H9 (cell line): ENCODE measurements at regions not wholly inside any gene's neighbourhood (a gene's known extent, or its start where the extent isn't known, plus 50 kb on each side); places are given as distances from the start of the nearest gene placed in this dataset.

Experiments used
- DNase-seq: peaks from one replicate; pipeline ENCODE4 v3.0.0-alpha.2; 2017
- H2AFZ ChIP-seq: one replicate; pipeline ENCODE4 v1.6.1; 2013; ENCODE audit warnings: mild to moderate bottlenecking, low read length, control low read depth, moderate library complexity
- H2AK5ac ChIP-seq: 2 replicates; pipeline ENCODE4 v1.6.1; 2013; ENCODE audit warnings: low read length, control low read depth, mixed read lengths; ENCODE audit not compliant: insufficient read length
- H2BK120ac ChIP-seq: one replicate; pipeline ENCODE4 v1.6.1; 2013; ENCODE audit warnings: low read depth, mild to moderate bottlenecking, low read length, control low read depth, inconsistent platforms; ENCODE audit not compliant: poor library complexity, severe bottlenecking
- H2BK12ac ChIP-seq: 2 replicates; pipeline ENCODE4 v1.6.1; 2013; ENCODE audit warnings: low read length, control low read depth, mixed read lengths, low read depth; ENCODE audit not compliant: insufficient read length
- H2BK15ac ChIP-seq: 2 replicates; pipeline ENCODE4 v1.6.1; 2013; ENCODE audit warnings: low read depth, low read length, control low read depth
- H2BK20ac ChIP-seq: one replicate; pipeline ENCODE4 v1.6.1; 2013; ENCODE audit warnings: low read depth, mild to moderate bottlenecking, low read length, control low read depth, inconsistent platforms; ENCODE audit not compliant: poor library complexity, severe bottlenecking
- H2BK5ac ChIP-seq: 2 replicates; pipeline ENCODE4 v1.6.1; 2013; ENCODE audit warnings: low read length, control low read depth, mixed read lengths; ENCODE audit not compliant: insufficient read length
- H3K14ac ChIP-seq: 2 replicates; pipeline ENCODE4 v1.6.1; 2013; ENCODE audit warnings: low read length, control low read depth; ENCODE audit not compliant: insufficient read depth
- H3K18ac ChIP-seq: 2 replicates; pipeline ENCODE4 v1.6.1; 2013; ENCODE audit warnings: low read depth, mild to moderate bottlenecking, mixed read lengths, low read length, control low read depth; ENCODE audit not compliant: insufficient read length
- H3K23ac ChIP-seq: 2 replicates; pipeline ENCODE4 v1.6.1; 2013; ENCODE audit warnings: low read length, control low read depth, mixed read lengths, low read depth; ENCODE audit not compliant: insufficient read length
- H3K23me2 ChIP-seq: 2 replicates; pipeline ENCODE4 v1.6.1; 2013; ENCODE audit warnings: low read depth, mild to moderate bottlenecking, mixed read lengths, low read length, control low read depth; ENCODE audit not compliant: insufficient read length, poor library complexity, severe bottlenecking
- H3K27ac ChIP-seq: 2 replicates; pipeline ENCODE4 v1.5.1; 2013; ENCODE audit warnings: low read length, control low read depth, mixed read lengths, low read depth; ENCODE audit not compliant: insufficient read length
- H3K27me3 ChIP-seq: 2 replicates; pipeline ENCODE4 v1.6.1; 2013; ENCODE audit warnings: low read length, control low read depth, inconsistent platforms; ENCODE audit not compliant: insufficient read depth
- H3K4ac ChIP-seq: 2 replicates; pipeline ENCODE4 v1.6.1; 2013; ENCODE audit warnings: low read depth, mild to moderate bottlenecking, control low read depth, inconsistent platforms, low read length, moderate library complexity
- H3K4me1 ChIP-seq: 2 replicates; pipeline ENCODE4 v1.6.1; 2013; ENCODE audit warnings: low read length, control low read depth, inconsistent platforms; ENCODE audit not compliant: insufficient read depth
- H3K4me2 ChIP-seq: 2 replicates; pipeline ENCODE4 v1.6.1; 2013; ENCODE audit warnings: low read length, control low read depth, mixed read lengths; ENCODE audit not compliant: insufficient read length, insufficient read depth
- H3K56ac ChIP-seq: 2 replicates; pipeline ENCODE4 v1.6.1; 2013; ENCODE audit warnings: low read depth, mild to moderate bottlenecking, mixed read lengths, low read length, control low read depth; ENCODE audit not compliant: insufficient read length
- H3K79me1 ChIP-seq: 2 replicates; pipeline ENCODE4 v1.6.1; 2013; ENCODE audit warnings: low read depth, mild to moderate bottlenecking, moderate library complexity, low read length, control low read depth, inconsistent platforms; ENCODE audit not compliant: insufficient read depth, poor library complexity, severe bottlenecking
- H3K79me2 ChIP-seq: 2 replicates; pipeline ENCODE4 v1.6.1; 2013; ENCODE audit warnings: low read length, control low read depth, inconsistent platforms; ENCODE audit not compliant: insufficient read depth
- H3K9ac ChIP-seq: 2 replicates; pipeline ENCODE4 v1.6.1; 2013; ENCODE audit warnings: low read length, control low read depth, mixed read lengths; ENCODE audit not compliant: insufficient read length; ENCODE audit errors: extremely low read depth
- H3K9me3 ChIP-seq: one replicate; pipeline ENCODE4 v1.6.1; 2013; ENCODE audit warnings: low read depth, low read length, inconsistent platforms; ENCODE audit not compliant: control insufficient read depth
- H3T11ph ChIP-seq: one replicate; pipeline ENCODE4 v1.6.1; 2013; ENCODE audit warnings: mild to moderate bottlenecking, low read length, control low read depth, inconsistent platforms
- H4K20me1 ChIP-seq: one replicate; pipeline ENCODE4 v1.6.1; 2013; ENCODE audit not compliant: control insufficient read depth, insufficient read length, insufficient read depth
- H4K5ac ChIP-seq: 2 replicates; pipeline ENCODE4 v1.6.1; 2013; ENCODE audit warnings: low read depth, mild to moderate bottlenecking, mixed read lengths, low read length, control low read depth; ENCODE audit not compliant: insufficient read length
- H4K8ac ChIP-seq: replicated peaks from 2 replicates; pipeline ENCODE4 v1.6.1; 2013; ENCODE audit warnings: low read length, control low read depth, mixed read lengths, low read depth; ENCODE audit not compliant: insufficient read length
- H4K91ac ChIP-seq: 2 replicates; pipeline ENCODE4 v1.6.1; 2013; ENCODE audit warnings: low read depth, mild to moderate bottlenecking, moderate library complexity, mixed read lengths, low read length, control low read depth; ENCODE audit not compliant: insufficient read length
- H3K27ac Mint-ChIP-seq, 3 experiments: 2 replicates in 2 of 3; 3 replicates in 1 of 3; pipeline ENCODE4 v1.8.0; 2020 to 2021; ENCODE audit warnings: mixed read lengths in 3 of 3, mild to moderate bottlenecking in 1 of 3, moderate library complexity in 1 of 3
- H3K27me3 Mint-ChIP-seq: 2 replicates; pipeline ENCODE4 v1.8.0; 2021; ENCODE audit warnings: low read depth, mild to moderate bottlenecking, moderate library complexity, mixed read lengths
- H3K36me3 Mint-ChIP-seq, 3 experiments: 2 replicates in 2 of 3; 3 replicates in 1 of 3; pipeline ENCODE4 v1.8.0; 2020 to 2021; ENCODE audit warnings: low read depth in 3 of 3, mixed read lengths in 3 of 3; ENCODE audit not compliant: insufficient read depth in 1 of 3
- H3K4me1 Mint-ChIP-seq, 2 experiments: 2 replicates each; pipeline ENCODE4 v1.8.0; 2020; ENCODE audit warnings: mixed read lengths in 2 of 2
- H3K4me3 Mint-ChIP-seq, 2 experiments: 2 replicates in 1 of 2; 3 replicates in 1 of 2; pipeline ENCODE4 v1.8.0; 2020 to 2021; ENCODE audit warnings: mild to moderate bottlenecking in 2 of 2, mixed read lengths in 2 of 2, moderate library complexity in 1 of 2
- H3K9me3 Mint-ChIP-seq, 2 experiments: 2 replicates in 1 of 2; 3 replicates in 1 of 2; pipeline ENCODE4 v1.8.0; 2020; ENCODE audit warnings: mild to moderate bottlenecking in 2 of 2, mixed read lengths in 2 of 2, moderate library complexity in 1 of 2
- WGBS: extraction: QIAGEN DNeasy Blood & Tissue Kit; methylation state at CpG from one replicate; pipeline ENCODE4 v1.1.7; 2013; ENCODE audit warnings: missing lambda C conversion rate, low lambda C conversion rate, mixed read lengths; ENCODE audit not compliant: insufficient read length; ENCODE audit errors: extremely low coverage; 5-methylcytosine and 5-hydroxymethylcytosine counted together
- TF ChIP-seq, protein P1 (sequence below): fragments of 200-600 bp; sonication (generic); conservative IDR thresholded peaks from 3 replicates; pipeline ENCODE4 v1.8.0; 2021; ENCODE audit warnings: antibody characterized with exemption, mild to moderate bottlenecking

DNA sequence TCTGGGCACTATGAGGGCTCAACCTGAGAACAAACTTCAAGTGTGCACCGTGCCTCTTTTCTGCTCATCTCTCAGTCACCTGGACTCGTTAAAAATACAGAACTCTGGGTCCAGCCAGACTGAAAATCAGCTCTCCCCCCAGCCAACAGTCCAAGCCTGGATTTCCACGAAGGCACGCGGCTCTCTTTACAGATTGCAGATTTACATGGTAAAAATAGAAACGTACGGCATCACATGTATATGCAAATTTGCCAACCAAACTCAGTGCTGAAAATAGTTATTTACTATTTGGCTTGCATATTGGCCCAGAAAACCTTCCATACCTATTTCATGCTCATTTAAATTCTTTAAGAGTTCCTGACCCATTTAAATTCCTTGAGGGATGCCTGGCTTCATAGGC lies 315.8 kb downstream of the MAF start:
- H3K23ac ChIP-seq: no peak overlapping the region
- Mint-ChIP-seq H3K27ac (no peak overlapping the region), H3K4me3 (no peak overlapping the region), H3K36me3 (no peaks in the 10 kb centered on the region), H3K27me3 (peaks cover 5% of the 10 kb centered on the region), H3K9me3 (no peaks in the 10 kb centered on the region), H3K4me1 (peaks cover 30 to 37% of the 10 kb centered on the region in 2 experiments)
- TF ChIP-seq, protein P1, sequence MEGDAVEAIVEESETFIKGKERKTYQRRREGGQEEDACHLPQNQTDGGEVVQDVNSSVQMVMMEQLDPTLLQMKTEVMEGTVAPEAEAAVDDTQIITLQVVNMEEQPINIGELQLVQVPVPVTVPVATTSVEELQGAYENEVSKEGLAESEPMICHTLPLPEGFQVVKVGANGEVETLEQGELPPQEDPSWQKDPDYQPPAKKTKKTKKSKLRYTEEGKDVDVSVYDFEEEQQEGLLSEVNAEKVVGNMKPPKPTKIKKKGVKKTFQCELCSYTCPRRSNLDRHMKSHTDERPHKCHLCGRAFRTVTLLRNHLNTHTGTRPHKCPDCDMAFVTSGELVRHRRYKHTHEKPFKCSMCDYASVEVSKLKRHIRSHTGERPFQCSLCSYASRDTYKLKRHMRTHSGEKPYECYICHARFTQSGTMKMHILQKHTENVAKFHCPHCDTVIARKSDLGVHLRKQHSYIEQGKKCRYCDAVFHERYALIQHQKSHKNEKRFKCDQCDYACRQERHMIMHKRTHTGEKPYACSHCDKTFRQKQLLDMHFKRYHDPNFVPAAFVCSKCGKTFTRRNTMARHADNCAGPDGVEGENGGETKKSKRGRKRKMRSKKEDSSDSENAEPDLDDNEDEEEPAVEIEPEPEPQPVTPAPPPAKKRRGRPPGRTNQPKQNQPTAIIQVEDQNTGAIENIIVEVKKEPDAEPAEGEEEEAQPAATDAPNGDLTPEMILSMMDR: no peak
- no peak overlapping the region for H3K4me2 ChIP-seq
- H4K8ac ChIP-seq: no peak overlapping the region
- no peak overlapping the region for H3K9ac ChIP-seq
- no peak overlapping the region for H2BK12ac ChIP-seq
- no peaks in the 10 kb centered on the region for H3K23me2 ChIP-seq
- H3K4ac ChIP-seq: no peak overlapping the region
- no peaks in the 10 kb centered on the region for H3K79me2 ChIP-seq
- no CpG with 5 or more reads among the region's 7 CpGs for WGBS
- H3K56ac ChIP-seq: no peak overlapping the region
- no peaks in the 10 kb centered on the region for H3K9me3 ChIP-seq
- no peaks in the 10 kb centered on the region for H3K27me3 ChIP-seq
- H2BK20ac ChIP-seq: no peak overlapping the region
- H3K18ac ChIP-seq: no peak overlapping the region
- no peaks in the 10 kb centered on the region for H3K79me1 ChIP-seq
- peaks cover 5% of the 10 kb centered on the region for H3K4me1 ChIP-seq
- H4K20me1 ChIP-seq: no peaks in the 10 kb centered on the region
- H2BK5ac ChIP-seq: no peak overlapping the region
- no peak overlapping the region for H3K27ac ChIP-seq
- no peak overlapping the region for H3K14ac ChIP-seq
- H2BK15ac ChIP-seq: no peak overlapping the region
- H2AFZ ChIP-seq: no peak overlapping the region
- no peak for DNase-seq
- no peak overlapping the region for H2BK120ac ChIP-seq
- no peak overlapping the region for H4K91ac ChIP-seq
- H2AK5ac ChIP-seq: no peak overlapping the region
- H4K5ac ChIP-seq: no peak overlapping the region
- H3T11ph ChIP-seq: no peak overlapping the region
